Panc1 (cell line): ENCODE measurements at regions not wholly inside any gene's neighbourhood (a gene's known extent, or its start where the extent isn't known, plus 50 kb on each side); places are given as distances from the start of the nearest gene placed in this dataset.

Experiments used
- ATAC-seq: fragments of 200-7000 bp; cut with Tn5 transposase; 2 replicates; pipeline ENCODE4 v1.9.1; 2020; ENCODE audit warnings: mild to moderate bottlenecking, moderate library complexity
- BruUV-seq: library from RNA; stranded (reverse); fragments of 400-500 nt; replicated peaks from 2 replicates; lab custom pipeline; 2021; lab: Mats Ljungman, UMichigan
- CTCF ChIA-PET: fragments of 300-600 bp; sonication (Branson Sonifier 250); formaldehyde crosslinking; loops from one replicate; lab custom pipeline; 2022; ENCODE audit warnings: antibody characterized with exemption; lab: Charles Lee
- POLR2A ChIA-PET: fragments of 300-600 bp; sonication (Branson Sonifier 250); formaldehyde crosslinking; loops from one replicate; lab custom pipeline; 2022; ENCODE audit warnings: antibody characterized with exemption; lab: Charles Lee
- DNase-seq: peaks from one replicate; pipeline ENCODE4 v3.0.0-alpha.2; 2010; ENCODE audit warnings: low read depth, low spot score
- H3K27ac ChIP-seq: 2 replicates; pipeline ENCODE4 v1.5.1; 2011; ENCODE audit warnings: mild to moderate bottlenecking, low read length, inconsistent platforms
- H3K27me3 ChIP-seq: fragments of 200-500 bp; sonication (Bioruptor generic); 2 replicates; pipeline ENCODE4 v1.6.0; 2014; ENCODE audit warnings: low read length, inconsistent platforms; ENCODE audit not compliant: control insufficient read depth, insufficient read depth
- H3K36me3 ChIP-seq: fragments of 200-500 bp; sonication (Bioruptor generic); 2 replicates; pipeline ENCODE4 v1.5.1; 2014; ENCODE audit warnings: inconsistent platforms, mild to moderate bottlenecking, low read length, moderate library complexity; ENCODE audit not compliant: control insufficient read depth, insufficient read depth
- H3K4me1 ChIP-seq: 2 replicates; pipeline ENCODE4 v1.5.1; 2011; ENCODE audit warnings: inconsistent platforms, mild to moderate bottlenecking, low read length, moderate library complexity; ENCODE audit not compliant: control insufficient read depth, insufficient read depth
- H3K4me3 ChIP-seq, 2 experiments: 2 replicates each; pipeline ENCODE4 v1.5.1; 2011 to 2012; ENCODE audit warnings: low read depth in 2 of 2, low read length in 2 of 2, mild to moderate bottlenecking in 2 of 2, inconsistent platforms in 1 of 2, moderate library complexity in 1 of 2
- H3K9me3 ChIP-seq: fragments of 200-500 bp; sonication (Bioruptor generic); 2 replicates; pipeline ENCODE4 v1.5.1; 2014; ENCODE audit warnings: low read depth, mild to moderate bottlenecking, inconsistent platforms, low read length, moderate library complexity; ENCODE audit not compliant: control insufficient read depth, insufficient read depth
- CTCF ChIP-seq: fragments of 450-650 bp; IDR thresholded peaks from 2 replicates; pipeline ENCODE4 v1.5.1; 2017; ENCODE audit warnings: mild to moderate bottlenecking
- POLR2AphosphoS5 ChIP-seq: IDR thresholded peaks from 2 replicates; pipeline ENCODE4 v1.6.1; 2012; ENCODE audit warnings: mild to moderate bottlenecking, low read depth, low read length, moderate library complexity
- REST ChIP-seq, 2 experiments: IDR thresholded peaks; 2 replicates each; pipeline ENCODE4 v1.6.1; 2011 to 2012; ENCODE audit warnings: low read depth in 2 of 2, control low read depth in 1 of 2, low read length in 1 of 2, mild to moderate bottlenecking in 1 of 2, moderate library complexity in 1 of 2; ENCODE audit not compliant: insufficient read depth in 1 of 2
- SIN3A ChIP-seq: IDR thresholded peaks from 2 replicates; pipeline ENCODE4 v1.6.1; 2012; ENCODE audit warnings: low read depth, mild to moderate bottlenecking, low read length, moderate library complexity, borderline replicate concordance; ENCODE audit not compliant: insufficient read depth
- TCF7L2 ChIP-seq: IDR thresholded peaks from 2 replicates; pipeline ENCODE4 v1.6.1; 2011; ENCODE audit warnings: mild to moderate bottlenecking, low read depth, low read length, inconsistent platforms
- in situ Hi-C: cut with HindIII; loops from 2 replicates; pipeline ENCODE4 v1.10.0; 2016; ENCODE audit warnings: low sequenced_read_pairs, low pct_unique_long_range_greater_than_20kb
- intact Hi-C: fragments of 100-400 bp; cut with micrococcal nuclease; formaldehyde crosslinking; loops from one replicate; pipeline ENCODE4 v1.10.0; 2022; ENCODE audit not compliant: unreplicated experiment

GRCh38 chr12:41970744-41971143 lies 173.9 kb downstream of the GXYLT1 start:
- in situ Hi-C loops (no loop called here), intact Hi-C loops (no loop called here)
- H3K9me3 ChIP-seq, result no peaks in the 10 kb centered on the region
- POLR2A ChIA-PET, result no interaction called here
- no TSS peak for BruUV-seq
- no peak overlapping the region for H3K27ac ChIP-seq
- no peaks in the 10 kb centered on the region for H3K36me3 ChIP-seq
- no peak for DNase-seq
- H3K4me3 ChIP-seq, result no peak overlapping the region
- no peak for ATAC-seq
- H3K27me3 ChIP-seq, result no peaks in the 10 kb centered on the region
- CTCF ChIA-PET, result no interaction called here
- TF ChIP-seq SIN3A, result no peak
- no peak for TF ChIP-seq CTCF
- no peak for TF ChIP-seq TCF7L2
- no peak for TF ChIP-seq POLR2AphosphoS5
- no peak for TF ChIP-seq REST (IDR thresholded peaks at IDR 0.05; ENCODE audit: insufficient read depth in 1 of 2, low read depth in 2 of 2, low read length in 1 of 2)
- H3K4me1 ChIP-seq, result no peaks in the 10 kb centered on the region

GRCh38 chr12:41968599-41968998 lies 176.1 kb downstream of the GXYLT1 start:
- no peaks in the 10 kb centered on the region for H3K27me3 ChIP-seq
- H3K36me3 ChIP-seq, result no peaks in the 10 kb centered on the region
- TF ChIP-seq POLR2AphosphoS5 (no peak), CTCF (no peak), TCF7L2 (no peak), REST (IDR thresholded peaks at IDR 0.05; ENCODE audit: insufficient read depth in 1 of 2, low read depth in 2 of 2, low read length in 1 of 2) (no peak)
- ATAC-seq, result no peak
- POLR2A ChIA-PET, result no interaction called here
- H3K9me3 ChIP-seq, result no peaks in the 10 kb centered on the region
- in situ Hi-C loops (no loop called here), intact Hi-C loops (no loop called here)
- H3K4me3 ChIP-seq, result no peak overlapping the region
- CTCF ChIA-PET, result no interaction called here
- H3K4me1 ChIP-seq, result no peaks in the 10 kb centered on the region
- H3K27ac ChIP-seq, result no peak overlapping the region
- no TSS peak for BruUV-seq
- no peak for DNase-seq
